GM23338 (cell line): ENCODE measurements at regions not wholly inside any gene's neighbourhood (a gene's known extent, or its start where the extent isn't known, plus 50 kb on each side); places are given as distances from the start of the nearest gene placed in this dataset.

Experiments
- ATAC-seq: fragments of 200-7000 bp; cut with Tn5 transposase; 3 replicates; pipeline ENCODE4 v1.9.1; 2020
- DNase-seq: peaks from one replicate; pipeline ENCODE4 v3.0.0-alpha.2; 2015; ENCODE audit warnings: low spot score
- H2AFZ ChIP-seq: fragments of 200-600 bp; sonication (generic); 2 replicates; pipeline ENCODE4 v1.8.0; 2016; ENCODE audit warnings: antibody characterized with exemption, mild to moderate bottlenecking, moderate library complexity
- H3F3A ChIP-seq: fragments of 200-600 bp; sonication (generic); replicated peaks from 2 replicates; pipeline ENCODE4 v1.8.0; 2017; ENCODE audit warnings: antibody characterized with exemption, mixed run types, low read depth
- H3K27ac ChIP-seq: fragments of 200-600 bp; sonication (generic); 2 replicates; pipeline ENCODE4 v1.6.1; 2016; ENCODE audit warnings: low read depth
- H3K27me3 ChIP-seq: fragments of 200-600 bp; sonication (generic); 2 replicates; pipeline ENCODE4 v1.8.0; 2016; ENCODE audit warnings: mild to moderate bottlenecking, mixed run types, moderate library complexity; ENCODE audit not compliant: insufficient read depth
- H3K36me3 ChIP-seq: fragments of 200-600 bp; sonication (generic); 2 replicates; pipeline ENCODE4 v1.8.0; 2016; ENCODE audit warnings: mild to moderate bottlenecking; ENCODE audit not compliant: insufficient read depth
- H3K4me1 ChIP-seq: fragments of 200-600 bp; sonication (generic); 2 replicates; pipeline ENCODE4 v1.8.0; 2016; ENCODE audit warnings: mild to moderate bottlenecking, moderate library complexity; ENCODE audit not compliant: insufficient read depth
- H3K4me2 ChIP-seq: fragments of 200-600 bp; sonication (generic); 2 replicates; pipeline ENCODE4 v1.7.1; 2017; ENCODE audit warnings: mixed run types
- H3K4me3 ChIP-seq: fragments of 200-600 bp; sonication (generic); 2 replicates; pipeline ENCODE4 v1.6.1; 2016; ENCODE audit warnings: mixed run types
- H3K79me2 ChIP-seq: fragments of 200-600 bp; sonication (generic); replicated peaks from 2 replicates; pipeline ENCODE4 v1.8.0; 2017; ENCODE audit warnings: mild to moderate bottlenecking; ENCODE audit not compliant: insufficient read depth
- H3K9me2 ChIP-seq: fragments of 200-600 bp; sonication (generic); 2 replicates; pipeline ENCODE4 v1.8.0; 2017; ENCODE audit not compliant: insufficient read depth
- H4K20me1 ChIP-seq: fragments of 200-600 bp; sonication (generic); replicated peaks from 2 replicates; pipeline ENCODE4 v1.8.0; 2017; ENCODE audit warnings: mild to moderate bottlenecking; ENCODE audit not compliant: insufficient read depth
- H3K27ac Mint-ChIP-seq: 2 replicates; pipeline ENCODE4 v1.8.0; 2020; ENCODE audit warnings: inconsistent platforms, mild to moderate bottlenecking, moderate library complexity, mixed read lengths
- H3K27me3 Mint-ChIP-seq: 3 replicates; pipeline ENCODE4 v1.8.0; 2022; ENCODE audit warnings: low read depth, mild to moderate bottlenecking, moderate library complexity, mixed read lengths, inconsistent platforms; ENCODE audit not compliant: insufficient read depth, poor library complexity
- H3K36me3 Mint-ChIP-seq: 3 replicates; pipeline ENCODE4 v1.8.0; 2021; ENCODE audit warnings: low read depth, mild to moderate bottlenecking, inconsistent platforms, moderate library complexity, mixed read lengths
- H3K4me1 Mint-ChIP-seq: 3 replicates; pipeline ENCODE4 v1.8.0; 2020; ENCODE audit warnings: mild to moderate bottlenecking, inconsistent platforms, mixed read lengths
- H3K4me3 Mint-ChIP-seq: 3 replicates; pipeline ENCODE4 v1.8.0; 2021; ENCODE audit warnings: moderate library complexity, mild to moderate bottlenecking, inconsistent platforms, mixed read lengths
- H3K9me3 Mint-ChIP-seq: 3 replicates; pipeline ENCODE4 v1.8.0; 2020; ENCODE audit warnings: moderate library complexity, mild to moderate bottlenecking, inconsistent platforms, mixed read lengths
- CREB1 ChIP-seq: fragments of 250-450 bp; sonication (Bioruptor Pico); IDR thresholded peaks from 2 replicates; pipeline ENCODE4 v1.5.0; 2020; ENCODE audit warnings: low read depth, mild to moderate bottlenecking, moderate library complexity
- EZH2 ChIP-seq: fragments of 200-600 bp; sonication (generic); IDR thresholded peaks from one replicate; pipeline ENCODE4 v1.8.0; 2017; ENCODE audit warnings: antibody characterized with exemption, mild to moderate bottlenecking, low read depth; ENCODE audit not compliant: unreplicated experiment
- JUNB ChIP-seq: IDR thresholded peaks from one replicate; pipeline ENCODE4 v1.6.1; 2016; ENCODE audit warnings: antibody characterized with exemption; ENCODE audit not compliant: unreplicated experiment
- POLR2AphosphoS5 ChIP-seq: IDR thresholded peaks from 2 replicates; pipeline ENCODE4 v1.6.1; 2016; ENCODE audit warnings: antibody characterized with exemption, low read depth
- STAT1 ChIP-seq: IDR thresholded peaks from one replicate; pipeline ENCODE4 v1.6.1; 2016; ENCODE audit warnings: antibody characterized with exemption; ENCODE audit not compliant: unreplicated experiment
- ZNF114 ChIP-seq: fragments of 250-450 bp; sonication (Bioruptor Pico); IDR thresholded peaks from 2 replicates; pipeline ENCODE4 v1.5.0; 2020; ENCODE audit warnings: mild to moderate bottlenecking, moderate library complexity
- ZNF331 ChIP-seq: fragments of 250-450 bp; sonication (Bioruptor Pico); IDR thresholded peaks from 2 replicates; pipeline ENCODE4 v1.5.0; 2020; ENCODE audit warnings: low read depth, mild to moderate bottlenecking, moderate library complexity
- TF ChIP-seq, protein P1 (sequence below): fragments of 250-450 bp; sonication (Bioruptor Pico); IDR thresholded peaks from 2 replicates; pipeline ENCODE4 v1.5.0; 2020; ENCODE audit warnings: mild to moderate bottlenecking, moderate library complexity
- TF ChIP-seq, protein P2 (sequence below), 2 experiments: fragments of 200-600 bp in 1 of 2; sonication (generic) in 1 of 2; conservative IDR thresholded peaks; 2 replicates each; pipeline versions ENCODE4 v1.5.1 to v1.6.1; 2016 to 2017; ENCODE audit warnings: antibody characterized with exemption in 2 of 2, low read depth in 2 of 2, mild to moderate bottlenecking in 2 of 2, moderate library complexity in 1 of 2

DNA sequence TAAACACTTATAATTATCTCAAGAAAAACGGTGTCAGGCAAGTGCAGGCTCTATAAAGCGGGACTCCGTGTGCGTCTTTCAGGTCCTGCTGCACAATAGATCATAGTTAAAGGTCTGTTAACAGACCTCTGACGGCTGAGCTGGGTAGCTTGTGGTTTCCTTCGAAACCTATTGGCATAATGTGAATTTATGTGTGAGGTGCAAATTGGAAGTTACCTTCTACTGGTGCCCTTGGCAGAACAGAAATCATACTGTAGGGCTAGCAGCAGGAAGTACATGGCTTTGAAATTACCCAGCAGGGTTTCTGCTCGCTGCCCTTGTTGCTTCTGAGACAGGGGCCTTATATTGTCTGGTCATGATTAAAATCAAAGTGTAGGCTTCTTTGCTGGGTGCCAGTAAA, 216.4 kb upstream of the HAND2 start:
- H3F3A ChIP-seq = no peaks in the 10 kb centered on the region
- no peak overlapping the region for H2AFZ ChIP-seq
- Mint-ChIP-seq H3K4me1 (peaks cover 5% of the 10 kb centered on the region; the same call in 2 of the 3 replicates), H3K27me3 (no peaks in the 10 kb centered on the region), H3K9me3 (no peaks in the 10 kb centered on the region), H3K27ac (no peak overlapping the region), H3K36me3 (no peaks in the 10 kb centered on the region), H3K4me3 (no peak overlapping the region)
- no peaks in the 10 kb centered on the region for H3K27me3 ChIP-seq
- ATAC-seq (peak; percentile 23; the same call in 1 of the 3 replicates), DNase-seq (no peak)
- no peaks in the 10 kb centered on the region for H3K36me3 ChIP-seq
- H3K9me2 ChIP-seq = no peaks in the 10 kb centered on the region
- H4K20me1 ChIP-seq = no peaks in the 10 kb centered on the region
- H3K4me3 ChIP-seq = no peak overlapping the region
- H3K79me2 ChIP-seq = no peaks in the 10 kb centered on the region
- TF ChIP-seq STAT1 = no peak
- no peak for TF ChIP-seq ZNF114
- TF ChIP-seq, protein P1, sequence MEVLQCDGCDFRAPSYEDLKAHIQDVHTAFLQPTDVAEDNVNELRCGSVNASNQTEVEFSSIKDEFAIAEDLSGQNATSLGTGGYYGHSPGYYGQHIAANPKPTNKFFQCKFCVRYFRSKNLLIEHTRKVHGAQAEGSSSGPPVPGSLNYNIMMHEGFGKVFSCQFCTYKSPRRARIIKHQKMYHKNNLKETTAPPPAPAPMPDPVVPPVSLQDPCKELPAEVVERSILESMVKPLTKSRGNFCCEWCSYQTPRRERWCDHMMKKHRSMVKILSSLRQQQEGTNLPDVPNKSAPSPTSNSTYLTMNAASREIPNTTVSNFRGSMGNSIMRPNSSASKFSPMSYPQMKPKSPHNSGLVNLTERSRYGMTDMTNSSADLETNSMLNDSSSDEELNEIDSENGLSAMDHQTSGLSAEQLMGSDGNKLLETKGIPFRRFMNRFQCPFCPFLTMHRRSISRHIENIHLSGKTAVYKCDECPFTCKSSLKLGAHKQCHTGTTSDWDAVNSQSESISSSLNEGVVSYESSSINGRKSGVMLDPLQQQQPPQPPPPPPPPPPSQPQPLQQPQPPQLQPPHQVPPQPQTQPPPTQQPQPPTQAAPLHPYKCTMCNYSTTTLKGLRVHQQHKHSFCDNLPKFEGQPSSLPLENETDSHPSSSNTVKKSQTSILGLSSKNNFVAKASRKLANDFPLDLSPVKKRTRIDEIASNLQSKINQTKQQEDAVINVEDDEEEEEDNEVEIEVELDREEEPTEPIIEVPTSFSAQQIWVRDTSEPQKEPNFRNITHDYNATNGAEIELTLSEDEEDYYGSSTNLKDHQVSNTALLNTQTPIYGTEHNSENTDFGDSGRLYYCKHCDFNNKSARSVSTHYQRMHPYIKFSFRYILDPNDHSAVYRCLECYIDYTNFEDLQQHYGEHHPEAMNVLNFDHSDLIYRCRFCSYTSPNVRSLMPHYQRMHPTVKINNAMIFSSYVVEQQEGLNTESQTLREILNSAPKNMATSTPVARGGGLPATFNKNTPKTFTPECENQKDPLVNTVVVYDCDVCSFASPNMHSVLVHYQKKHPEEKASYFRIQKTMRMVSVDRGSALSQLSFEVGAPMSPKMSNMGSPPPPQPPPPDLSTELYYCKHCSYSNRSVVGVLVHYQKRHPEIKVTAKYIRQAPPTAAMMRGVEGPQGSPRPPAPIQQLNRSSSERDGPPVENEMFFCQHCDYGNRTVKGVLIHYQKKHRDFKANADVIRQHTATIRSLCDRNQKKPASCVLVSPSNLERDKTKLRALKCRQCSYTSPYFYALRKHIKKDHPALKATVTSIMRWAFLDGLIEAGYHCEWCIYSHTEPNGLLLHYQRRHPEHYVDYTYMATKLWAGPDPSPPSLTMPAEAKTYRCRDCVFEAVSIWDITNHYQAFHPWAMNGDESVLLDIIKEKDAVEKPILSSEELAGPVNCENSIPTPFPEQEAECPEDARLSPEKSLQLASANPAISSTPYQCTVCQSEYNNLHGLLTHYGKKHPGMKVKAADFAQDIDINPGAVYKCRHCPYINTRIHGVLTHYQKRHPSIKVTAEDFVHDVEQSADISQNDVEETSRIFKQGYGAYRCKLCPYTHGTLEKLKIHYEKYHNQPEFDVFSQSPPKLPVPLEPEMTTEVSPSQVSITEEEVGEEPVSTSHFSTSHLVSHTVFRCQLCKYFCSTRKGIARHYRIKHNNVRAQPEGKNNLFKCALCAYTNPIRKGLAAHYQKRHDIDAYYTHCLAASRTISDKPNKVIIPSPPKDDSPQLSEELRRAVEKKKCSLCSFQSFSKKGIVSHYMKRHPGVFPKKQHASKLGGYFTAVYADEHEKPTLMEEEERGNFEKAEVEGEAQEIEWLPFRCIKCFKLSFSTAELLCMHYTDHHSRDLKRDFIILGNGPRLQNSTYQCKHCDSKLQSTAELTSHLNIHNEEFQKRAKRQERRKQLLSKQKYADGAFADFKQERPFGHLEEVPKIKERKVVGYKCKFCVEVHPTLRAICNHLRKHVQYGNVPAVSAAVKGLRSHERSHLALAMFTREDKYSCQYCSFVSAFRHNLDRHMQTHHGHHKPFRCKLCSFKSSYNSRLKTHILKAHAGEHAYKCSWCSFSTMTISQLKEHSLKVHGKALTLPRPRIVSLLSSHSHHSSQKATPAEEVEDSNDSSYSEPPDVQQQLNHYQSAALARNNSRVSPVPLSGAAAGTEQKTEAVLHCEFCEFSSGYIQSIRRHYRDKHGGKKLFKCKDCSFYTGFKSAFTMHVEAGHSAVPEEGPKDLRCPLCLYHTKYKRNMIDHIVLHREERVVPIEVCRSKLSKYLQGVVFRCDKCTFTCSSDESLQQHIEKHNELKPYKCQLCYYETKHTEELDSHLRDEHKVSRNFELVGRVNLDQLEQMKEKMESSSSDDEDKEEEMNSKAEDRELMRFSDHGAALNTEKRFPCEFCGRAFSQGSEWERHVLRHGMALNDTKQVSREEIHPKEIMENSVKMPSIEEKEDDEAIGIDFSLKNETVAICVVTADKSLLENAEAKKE (CRISPR knock-in tag) = no peak
- TF ChIP-seq ZNF331 (CRISPR knock-in tag) = no peak
- TF ChIP-seq EZH2 = no peak
- no peak for TF ChIP-seq CREB1 (CRISPR knock-in tag)
- no peak for TF ChIP-seq POLR2AphosphoS5
- TF ChIP-seq, protein P2, sequence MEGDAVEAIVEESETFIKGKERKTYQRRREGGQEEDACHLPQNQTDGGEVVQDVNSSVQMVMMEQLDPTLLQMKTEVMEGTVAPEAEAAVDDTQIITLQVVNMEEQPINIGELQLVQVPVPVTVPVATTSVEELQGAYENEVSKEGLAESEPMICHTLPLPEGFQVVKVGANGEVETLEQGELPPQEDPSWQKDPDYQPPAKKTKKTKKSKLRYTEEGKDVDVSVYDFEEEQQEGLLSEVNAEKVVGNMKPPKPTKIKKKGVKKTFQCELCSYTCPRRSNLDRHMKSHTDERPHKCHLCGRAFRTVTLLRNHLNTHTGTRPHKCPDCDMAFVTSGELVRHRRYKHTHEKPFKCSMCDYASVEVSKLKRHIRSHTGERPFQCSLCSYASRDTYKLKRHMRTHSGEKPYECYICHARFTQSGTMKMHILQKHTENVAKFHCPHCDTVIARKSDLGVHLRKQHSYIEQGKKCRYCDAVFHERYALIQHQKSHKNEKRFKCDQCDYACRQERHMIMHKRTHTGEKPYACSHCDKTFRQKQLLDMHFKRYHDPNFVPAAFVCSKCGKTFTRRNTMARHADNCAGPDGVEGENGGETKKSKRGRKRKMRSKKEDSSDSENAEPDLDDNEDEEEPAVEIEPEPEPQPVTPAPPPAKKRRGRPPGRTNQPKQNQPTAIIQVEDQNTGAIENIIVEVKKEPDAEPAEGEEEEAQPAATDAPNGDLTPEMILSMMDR (conservative IDR thresholded peaks at IDR 0.05; ENCODE audit: low read depth in 2 of 2) = no peak
- no peak for TF ChIP-seq JUNB
- no peak overlapping the region for H3K4me2 ChIP-seq
- H3K27ac ChIP-seq = no peak overlapping the region
- H3K4me1 ChIP-seq = no peaks in the 10 kb centered on the region
